HG03432 (cell line): ENCODE measurements at regions not wholly inside any gene's neighbourhood (a gene's known extent, or its start where the extent isn't known, plus 50 kb on each side); places are given as distances from the start of the nearest gene placed in this dataset.

ENCODE experiments used
- ATAC-seq: cut with Tn5 transposase; IDR thresholded peaks from one replicate; pipeline ENCODE4 v1.9.1; 2021; ENCODE audit warnings: mild to moderate bottlenecking, moderate library complexity; ENCODE audit not compliant: unreplicated experiment

DNA sequence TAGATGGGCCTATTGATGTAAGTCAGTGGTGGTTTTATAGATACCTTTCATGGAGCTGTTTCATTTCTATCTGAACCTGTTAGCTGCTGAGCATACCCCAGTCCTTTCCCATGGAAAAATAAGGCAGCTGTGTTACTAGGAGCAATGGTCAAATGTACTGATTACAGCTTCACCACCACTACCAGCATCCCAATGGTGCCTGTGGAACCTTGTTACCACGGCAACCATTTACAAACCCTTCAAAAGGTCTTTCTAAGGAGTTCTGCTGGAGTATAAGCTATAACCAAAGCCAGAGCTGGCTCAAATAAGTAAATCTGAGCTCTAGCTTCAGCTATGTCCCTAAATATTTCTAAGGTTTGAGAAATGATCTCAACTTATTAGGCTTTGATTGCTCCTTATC is 133.4 kb upstream of the ACP3 start:
- no peak for ATAC-seq

DNA sequence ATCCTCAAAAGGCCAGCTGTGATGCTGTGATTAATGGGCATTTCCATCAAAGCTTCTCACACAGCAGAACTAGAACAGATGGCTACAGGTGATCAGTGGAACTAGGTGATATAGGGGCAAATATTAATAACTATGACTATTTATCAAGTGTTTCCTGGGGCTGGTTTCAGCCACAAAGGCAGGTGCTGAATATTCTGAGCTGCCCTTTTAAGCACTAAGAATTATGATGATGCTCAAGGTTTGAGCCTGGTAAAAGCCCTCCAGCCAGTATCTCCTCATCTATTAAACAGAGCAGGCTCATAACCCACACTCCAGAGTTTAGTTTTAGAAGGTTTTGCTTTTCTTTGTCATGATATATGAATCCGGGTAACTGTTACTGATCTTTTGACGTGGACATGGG is 129.5 kb upstream of the ACP3 start:
- ATAC-seq, result no peak

DNA sequence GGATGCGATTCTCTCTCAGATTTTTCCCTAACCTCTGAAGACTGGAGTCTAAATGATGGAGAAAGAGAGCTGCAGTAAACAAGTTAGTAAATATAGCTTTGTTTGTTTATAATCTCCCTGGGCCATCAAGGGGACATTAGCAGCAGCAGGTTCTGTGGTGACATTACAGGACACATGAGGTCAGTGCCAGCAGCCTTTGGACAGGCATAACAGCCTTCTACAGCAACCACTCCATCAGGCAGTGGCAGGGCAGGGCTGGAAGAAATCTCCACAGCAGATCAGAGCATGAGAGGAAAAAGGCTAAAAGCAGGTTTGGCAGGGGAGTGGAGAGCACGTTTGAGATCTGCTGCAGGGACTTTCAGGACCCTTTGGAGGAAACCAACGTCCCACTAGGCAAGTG is 127.6 kb upstream of the ACP3 start:
- no peak for ATAC-seq

DNA sequence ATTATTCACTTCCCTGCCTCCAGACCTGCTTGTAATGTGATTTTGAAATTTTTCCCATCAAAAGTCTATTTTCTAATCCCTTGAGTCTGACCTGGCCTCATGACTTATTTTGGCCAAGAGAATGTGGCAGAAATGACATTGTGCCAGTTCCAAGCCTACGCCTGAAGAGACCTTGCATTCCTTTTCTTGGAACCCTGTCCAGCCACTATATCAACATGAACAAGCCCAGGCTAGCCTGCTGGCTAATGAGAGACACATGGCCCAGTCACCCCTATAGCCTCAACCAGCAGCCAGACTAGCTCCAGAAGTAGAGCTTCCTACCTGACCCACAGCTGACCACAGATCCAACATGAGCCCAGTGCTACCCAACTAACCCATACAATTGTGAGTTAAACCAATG is 121.1 kb upstream of the ACP3 start:
- no peak for ATAC-seq

DNA sequence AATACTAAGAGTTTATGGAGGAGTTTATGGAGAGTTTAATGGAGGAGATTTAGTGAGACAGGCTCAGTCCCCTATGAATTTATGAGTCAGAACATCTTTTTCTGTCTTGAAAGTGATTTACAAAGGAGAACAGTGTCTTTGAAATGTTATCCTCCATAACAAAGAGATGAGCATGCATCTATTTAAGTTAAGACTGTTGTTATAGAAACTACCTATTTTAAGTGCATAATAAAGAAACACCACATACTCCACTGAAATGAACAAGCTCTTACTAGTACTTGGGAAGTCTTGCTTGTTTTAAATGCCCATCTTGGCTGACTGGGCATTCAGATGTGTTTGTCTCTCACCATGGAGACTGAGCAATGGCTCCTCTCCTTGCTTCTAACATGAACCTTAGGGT is 118.7 kb upstream of the ACP3 start:
- ATAC-seq, result no peak

DNA sequence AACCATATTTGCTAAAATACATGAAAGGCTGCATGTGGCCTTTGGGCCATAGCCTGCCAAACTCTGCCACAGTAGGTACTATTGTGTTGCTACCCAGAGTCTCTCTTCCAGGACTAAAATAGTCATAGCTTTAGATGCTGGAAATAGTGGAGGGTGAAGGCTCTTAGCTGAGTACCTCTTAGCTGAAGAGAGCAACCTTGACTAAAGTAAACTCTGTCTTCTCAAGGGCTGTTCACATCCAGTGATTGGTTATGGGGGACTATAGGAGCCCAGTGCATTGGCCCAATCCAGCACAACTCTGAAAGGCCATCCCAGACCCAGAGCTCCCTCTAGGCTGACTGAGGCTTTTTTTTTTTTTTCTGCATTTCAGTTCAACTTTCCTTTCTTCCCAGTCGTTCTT is 117.8 kb upstream of the ACP3 start:
- ATAC-seq, result no peak

DNA sequence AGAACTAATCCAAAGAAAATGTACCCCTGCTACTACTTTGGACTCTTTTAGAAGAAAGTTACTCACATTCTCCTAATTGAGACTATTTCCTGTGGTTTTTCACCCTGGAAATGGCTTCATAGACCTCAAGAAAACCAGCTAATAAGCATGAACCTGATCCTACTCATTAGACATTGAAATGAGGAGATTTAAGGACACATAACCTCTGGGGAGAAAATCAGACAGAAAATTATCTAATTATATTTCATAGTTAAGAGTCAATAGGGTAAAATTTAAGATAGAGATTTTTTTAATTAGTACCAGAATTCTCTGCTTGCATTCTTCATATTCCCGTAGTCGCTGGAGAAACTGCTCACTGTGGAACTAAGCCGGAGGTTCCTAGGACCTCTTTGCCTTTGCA is 114.6 kb upstream of the ACP3 start:
- ATAC-seq, result no peak

DNA sequence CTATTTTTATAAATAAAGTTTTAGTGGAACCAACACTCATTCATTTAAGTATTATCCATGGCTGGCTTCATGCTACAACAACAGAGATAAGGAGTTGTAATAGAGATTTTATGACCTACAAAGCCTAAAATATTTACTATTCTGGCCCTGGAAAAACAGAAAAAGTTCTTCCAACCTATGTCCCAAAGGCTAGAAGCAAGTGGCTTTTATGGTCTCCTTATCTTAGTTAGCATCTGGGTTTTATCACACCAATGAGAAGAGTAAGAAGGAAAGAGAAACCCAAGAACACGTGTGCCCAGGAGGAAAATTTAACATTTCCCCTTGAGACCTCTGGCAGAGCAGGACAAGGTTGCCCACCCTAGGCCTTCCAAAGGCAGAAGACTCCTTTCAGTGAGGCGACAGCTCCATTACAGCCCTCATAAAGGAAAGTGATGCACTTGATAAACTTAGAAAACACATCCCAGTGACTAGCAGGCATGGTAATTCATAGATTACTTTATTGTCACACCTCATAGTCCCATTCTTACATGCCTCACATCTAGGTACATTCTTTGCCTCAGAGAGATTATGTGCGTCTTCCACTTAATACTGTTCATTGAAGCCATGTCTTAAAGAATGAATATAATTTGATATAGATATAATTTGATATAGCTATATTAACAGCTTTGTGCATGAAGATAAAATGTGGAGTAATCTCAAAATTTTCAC is 113.2 kb upstream of the ACP3 start:
- no peak for ATAC-seq

DNA sequence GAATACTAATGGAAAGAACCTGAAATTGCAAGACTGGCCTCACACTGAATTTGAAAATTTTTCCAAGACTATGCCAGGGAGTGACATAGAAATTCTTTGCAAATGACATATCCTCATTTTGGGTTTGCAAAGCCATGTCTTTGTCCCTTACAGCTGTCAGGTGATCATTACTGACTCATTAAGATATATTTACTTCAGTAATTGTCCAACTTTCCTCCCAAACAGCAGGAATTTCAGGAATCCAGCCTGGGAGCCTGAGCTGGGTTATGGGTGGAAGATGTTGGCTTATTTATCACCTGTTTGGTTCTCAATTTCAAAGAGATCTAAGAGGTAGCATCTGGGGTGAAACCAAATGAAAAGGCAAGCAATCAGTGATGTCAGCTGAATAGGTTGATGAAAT is 111.6 kb upstream of the ACP3 start:
- ATAC-seq, result no peak

DNA sequence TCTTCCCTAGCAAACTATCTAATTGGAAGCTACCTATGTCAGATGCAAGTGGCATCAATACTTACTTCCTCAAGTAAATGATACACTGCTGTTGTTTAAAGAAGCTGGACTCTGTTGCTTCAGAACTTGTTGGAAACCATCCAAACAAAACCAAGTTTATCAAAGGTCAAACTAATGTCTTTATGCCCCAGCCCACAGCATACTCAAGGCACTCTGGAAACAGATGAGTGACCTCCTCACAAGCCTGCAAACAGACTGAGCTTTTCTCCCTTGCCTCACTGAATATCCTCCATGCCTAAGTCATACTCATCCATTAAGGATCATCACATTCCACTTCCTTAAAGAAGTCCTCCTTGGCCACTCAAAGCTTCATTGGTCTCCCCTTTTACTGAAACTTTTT is 107.4 kb upstream of the ACP3 start:
- no peak for ATAC-seq

DNA sequence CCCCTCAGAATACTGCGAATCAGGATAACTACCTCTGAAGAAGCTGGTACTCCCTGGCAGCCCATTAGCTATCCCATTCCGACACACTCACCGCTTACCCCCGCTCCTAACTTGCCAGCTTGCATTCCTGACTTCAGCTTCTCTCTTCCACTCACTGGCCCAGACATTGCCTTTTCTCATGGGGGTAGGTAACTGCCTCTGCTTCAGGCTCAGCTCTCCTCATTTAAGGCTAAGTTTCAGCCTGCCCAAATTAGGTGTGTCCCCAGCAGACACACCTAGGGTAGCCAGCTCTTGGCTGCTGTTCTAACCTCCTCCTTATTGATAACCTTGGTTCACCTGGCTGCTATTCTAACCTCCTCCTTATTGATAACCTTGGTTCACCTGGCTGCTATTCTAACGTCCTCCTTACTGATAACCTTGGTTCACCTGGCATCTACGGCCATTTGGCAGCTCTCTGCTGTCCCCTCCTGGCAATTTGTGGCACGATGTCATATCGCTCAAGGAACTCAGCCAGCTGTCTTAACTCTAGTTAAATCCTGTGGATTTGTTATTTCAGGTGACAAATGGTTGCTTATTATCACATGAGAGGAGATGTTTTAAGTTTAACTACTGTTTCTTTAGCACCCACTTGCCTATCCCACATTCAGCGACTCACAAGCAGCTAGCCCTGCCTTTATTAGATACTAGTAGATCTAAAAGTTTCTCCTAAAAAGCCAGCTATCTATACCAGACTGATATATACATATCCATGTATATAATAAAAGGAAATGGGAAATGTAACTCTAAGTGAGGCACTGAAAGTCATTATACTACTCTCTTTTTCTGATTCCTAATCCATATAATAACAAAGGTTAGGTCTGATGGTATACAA is 106.5 kb upstream of the ACP3 start:
- no peak for ATAC-seq

DNA sequence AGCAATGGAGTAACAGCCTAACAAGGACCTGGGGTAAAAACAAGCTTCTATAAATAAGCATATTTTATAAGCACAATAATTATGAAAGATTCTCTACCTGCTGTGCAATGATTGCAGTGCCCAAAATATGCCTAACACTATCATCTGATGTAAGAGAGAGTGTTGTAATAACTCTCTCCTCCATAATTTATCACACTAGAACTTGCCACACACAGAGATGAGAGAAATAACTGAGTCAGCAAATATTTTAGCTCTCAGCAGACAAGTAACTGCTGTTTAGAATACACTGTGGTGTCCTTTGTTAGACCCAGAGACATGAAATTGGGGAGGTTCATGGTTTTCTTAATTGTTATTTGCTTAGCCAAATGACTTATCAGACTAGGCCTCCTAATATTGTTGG is 105.3 kb upstream of the ACP3 start:
- no peak for ATAC-seq

DNA sequence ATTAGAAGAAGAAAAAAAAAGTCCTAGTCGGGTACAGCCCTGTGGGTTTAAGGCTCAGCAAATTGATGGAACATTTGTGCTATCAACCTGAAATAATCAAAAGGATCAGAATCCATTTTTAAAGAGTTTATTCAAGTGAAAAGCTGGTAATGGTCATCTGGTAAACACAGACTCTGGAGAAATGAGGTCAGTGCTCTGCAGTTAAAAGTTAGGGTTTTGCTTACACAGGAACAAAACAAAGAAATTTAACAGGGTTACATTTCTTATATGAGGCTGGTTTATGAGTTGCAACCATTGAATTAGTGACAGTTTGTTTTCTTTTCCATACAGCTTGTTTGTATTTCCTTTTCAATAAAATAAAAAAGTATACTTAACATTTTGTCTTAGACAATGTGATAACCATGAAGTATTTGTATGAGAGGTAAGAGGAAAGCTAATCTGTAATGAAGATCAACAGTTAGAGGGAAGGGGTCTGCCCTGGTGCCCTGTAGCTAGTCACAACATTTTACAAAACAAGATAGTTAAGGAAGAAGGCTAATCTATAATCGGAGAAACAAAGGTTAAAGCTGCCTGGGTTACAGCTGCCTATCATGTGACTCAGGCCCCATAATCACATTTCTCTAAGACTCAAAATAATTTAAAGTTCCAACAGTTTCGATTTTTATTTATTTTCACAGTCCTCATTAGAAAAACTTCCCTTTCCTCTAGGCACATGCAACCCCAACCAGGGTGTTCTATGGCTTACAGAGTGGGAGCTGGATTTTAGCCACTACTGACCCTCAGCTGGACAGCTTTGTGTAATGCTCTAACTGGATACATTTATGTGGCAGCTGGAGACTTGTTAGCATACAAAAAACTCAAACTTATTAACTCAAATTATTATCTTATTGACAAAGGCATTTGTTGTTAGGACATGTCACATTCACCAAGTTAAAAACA is 98.1 kb upstream of the ACP3 start:
- ATAC-seq, result no peak

DNA sequence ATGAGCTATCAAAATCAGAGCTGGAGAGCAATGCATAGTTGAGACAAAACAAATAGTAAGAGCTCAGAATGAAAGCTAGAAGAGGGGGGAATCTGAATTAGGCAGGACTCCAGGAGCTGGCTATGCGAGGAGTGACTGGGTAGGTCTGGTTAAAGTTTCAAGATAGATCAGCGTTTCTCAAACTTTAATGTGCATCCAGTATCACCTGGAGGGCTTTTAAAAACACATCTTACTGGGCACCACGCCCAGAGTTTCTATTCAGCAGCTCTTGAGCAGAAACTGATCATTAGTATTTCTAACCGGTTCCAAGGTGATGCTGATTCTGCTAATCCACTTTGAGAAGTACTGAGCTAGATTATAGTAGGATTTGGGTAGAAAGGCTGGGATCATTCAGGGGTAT is 96.2 kb upstream of the ACP3 start:
- no peak for ATAC-seq

DNA sequence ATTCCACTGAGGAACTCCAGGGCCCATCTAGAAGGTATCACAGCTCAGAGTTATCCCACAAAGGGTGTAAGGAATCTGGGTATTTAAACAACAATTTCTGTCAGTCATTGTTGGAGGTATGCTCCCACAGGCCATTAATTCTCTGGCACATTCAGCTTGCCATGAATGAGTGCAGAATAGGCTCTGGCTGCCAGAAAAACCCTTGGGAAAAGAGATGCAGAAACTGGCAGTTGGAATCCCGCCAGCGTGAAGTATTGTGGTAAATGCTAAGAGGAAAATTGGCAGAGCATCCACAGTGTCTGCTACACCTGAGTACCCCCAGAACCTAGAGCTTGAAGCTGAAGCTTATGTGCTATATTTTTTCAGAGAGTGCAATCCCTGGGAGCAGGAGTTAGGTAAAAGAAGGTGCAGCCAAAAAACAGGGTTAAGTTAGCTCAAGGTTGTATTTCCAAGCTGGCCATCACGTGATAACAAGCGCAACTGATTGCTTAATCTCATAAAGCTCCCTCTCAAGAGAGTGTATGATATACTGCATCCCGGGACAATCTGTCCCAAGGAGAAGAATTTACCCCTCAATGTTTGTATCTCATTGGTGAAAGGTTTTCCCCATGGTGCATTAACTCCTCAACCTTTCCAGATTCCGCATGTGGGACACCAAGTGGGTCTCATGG is 94.2 kb upstream of the ACP3 start:
- ATAC-seq, result no peak

DNA sequence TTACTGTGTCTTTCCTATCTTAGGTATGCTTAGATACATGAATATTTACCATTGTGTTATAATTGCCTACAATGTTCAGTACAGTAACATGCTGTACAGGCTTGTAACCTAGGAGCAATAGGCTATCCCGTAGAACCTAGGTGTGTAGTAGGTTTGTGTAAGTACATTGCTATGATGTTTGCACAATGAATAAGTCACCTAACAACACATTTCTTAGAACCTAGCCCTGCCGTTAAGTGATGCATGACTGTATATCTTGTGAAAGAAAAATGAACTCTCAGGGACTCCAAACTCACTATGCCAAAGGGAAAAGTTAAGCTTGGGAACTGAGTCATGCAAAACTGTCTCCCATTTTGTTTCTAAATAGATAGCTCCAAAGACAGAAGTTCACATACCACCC is 91.5 kb upstream of the ACP3 start:
- ATAC-seq, result no peak

DNA sequence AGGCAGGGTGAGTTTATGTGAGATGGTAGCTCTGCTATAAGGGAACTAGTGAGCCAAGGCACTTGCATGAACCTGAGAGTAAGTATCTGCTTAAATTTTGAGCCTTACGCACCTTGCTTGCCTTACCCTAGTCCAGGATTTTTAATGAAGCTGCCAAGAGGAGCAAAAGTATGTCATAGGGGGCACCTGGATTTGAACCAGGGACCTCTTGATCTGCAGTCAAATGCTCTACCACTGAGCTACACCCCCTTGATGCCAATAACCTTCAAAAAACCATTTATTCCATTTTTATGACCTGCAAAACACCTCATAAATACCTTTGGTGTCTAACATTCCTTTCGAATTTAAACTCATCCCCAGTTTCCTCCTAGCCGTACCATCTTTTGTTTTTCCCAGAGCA is 88.3 kb upstream of the ACP3 start:
- no peak for ATAC-seq

DNA sequence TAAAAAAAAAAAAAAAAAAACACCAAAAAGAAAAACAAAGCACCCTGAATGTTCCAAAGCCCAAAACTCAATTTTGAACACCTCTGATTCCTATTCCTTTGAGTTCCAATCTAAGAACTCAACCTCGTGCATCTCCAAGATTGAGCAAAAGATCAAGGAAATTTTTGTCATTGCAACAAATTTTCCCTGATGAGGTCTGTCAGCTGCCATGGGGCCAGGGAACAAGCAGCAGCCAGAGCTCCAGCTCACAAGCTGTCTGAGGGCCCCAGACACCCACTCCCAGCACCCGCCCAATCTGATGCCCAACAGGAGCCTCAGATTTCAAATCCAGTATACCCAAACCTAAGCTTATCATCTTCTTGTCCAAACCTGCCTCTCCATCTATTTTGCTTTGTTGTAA is 87.6 kb upstream of the ACP3 start:
- ATAC-seq, result no peak

DNA sequence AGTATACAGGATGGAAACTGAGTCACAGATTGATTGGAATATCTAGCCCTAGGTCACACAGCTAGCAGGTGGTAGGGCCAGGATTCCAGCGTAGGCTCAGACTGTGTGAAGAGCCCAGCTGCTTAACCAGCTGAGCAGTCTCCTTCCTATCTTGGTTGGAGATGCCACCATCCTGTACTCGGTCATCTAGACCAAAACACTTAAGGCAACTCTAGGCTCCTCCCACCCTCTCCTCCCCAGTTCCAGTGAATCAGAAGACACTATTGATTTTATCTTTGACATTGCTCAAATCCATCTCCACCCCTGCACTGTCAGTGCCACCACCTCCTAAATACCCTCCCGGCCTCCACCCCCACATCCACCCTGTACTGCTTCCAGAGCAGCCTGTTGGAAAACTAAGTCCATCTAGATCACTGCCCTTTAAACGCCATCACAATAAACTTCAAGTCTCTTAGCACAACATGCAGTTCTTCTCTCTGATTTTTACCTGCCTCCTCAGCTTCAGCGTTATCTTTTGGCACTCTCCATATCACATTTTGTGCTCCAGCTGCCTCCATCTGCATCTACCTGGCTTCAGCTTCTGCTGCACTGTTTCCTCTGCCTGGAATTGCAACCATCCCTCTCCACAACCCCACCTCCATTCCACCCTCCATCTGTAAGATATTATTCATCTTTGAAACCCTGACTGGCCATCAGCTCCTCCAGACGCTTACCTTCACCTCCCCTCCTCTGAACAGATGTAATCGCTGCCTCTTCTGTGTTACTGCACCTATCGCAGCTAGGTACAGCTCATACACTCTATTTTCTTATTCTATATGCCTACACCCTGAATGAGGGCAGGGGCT is 86.8 kb upstream of the ACP3 start:
- no peak for ATAC-seq

DNA sequence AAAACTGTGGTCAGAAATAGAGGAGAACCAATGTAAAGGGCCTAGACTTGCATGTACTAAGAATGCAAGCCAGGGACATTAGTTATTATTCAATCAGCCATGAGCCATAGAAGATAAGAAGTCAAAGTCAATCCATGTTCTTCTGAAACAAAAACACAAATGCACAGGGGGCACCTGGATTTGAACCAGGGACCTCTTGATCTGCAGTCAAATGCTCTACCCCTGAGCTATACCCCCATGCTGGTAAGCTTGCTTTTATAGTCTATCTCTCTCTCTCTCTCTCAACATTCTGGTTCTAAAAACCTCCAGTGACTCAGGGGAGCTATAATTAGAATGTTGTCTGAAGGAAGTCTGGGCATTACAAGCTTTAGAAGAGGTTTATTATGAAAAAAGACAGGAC is 85.6 kb upstream of the ACP3 start:
- no peak for ATAC-seq
